Hematopoietic multipotent progenitor cell (in vitro differentiated cells): ENCODE measurements at regions not wholly inside any gene's neighbourhood (a gene's known extent, or its start where the extent isn't known, plus 50 kb on each side); places are given as distances from the start of the nearest gene placed in this dataset.

ENCODE experiments used
- DNase-seq, 3 donors: peaks; one replicate each; pipeline ENCODE4 v3.0.0-alpha.2; 2011 to 2015; ENCODE audit warnings: low read depth in 2 of 3, low spot score in 2 of 3

- no peak for DNase-seq
These were observed 1252.1 kb downstream of the NCAM2 start for GRCh38 chr21:22250355-22250754.

- DNase-seq = no peak
These were observed 1255.6 kb downstream of the NCAM2 start for GRCh38 chr21:22253761-22254160.

DNA sequence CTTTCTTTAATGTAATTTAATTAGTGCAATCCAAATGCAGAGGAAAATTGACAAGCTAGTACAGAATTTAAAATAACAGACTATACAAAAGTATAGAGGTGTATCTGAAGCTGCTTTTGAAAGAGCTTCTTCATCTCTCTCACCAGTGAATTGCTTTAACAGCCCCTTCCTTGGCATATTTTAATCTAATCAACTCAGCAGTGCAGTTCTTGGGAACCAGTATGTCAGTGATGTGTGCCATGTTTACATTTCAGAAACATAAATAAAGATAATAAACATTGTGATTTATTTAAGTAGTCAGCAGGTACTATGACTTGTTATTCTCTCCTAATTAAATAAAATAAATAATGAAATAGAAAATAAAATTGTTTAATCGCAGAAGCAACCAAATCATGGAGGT is 1260.6 kb downstream of the NCAM2 start:
- DNase-seq = no peak

DNA sequence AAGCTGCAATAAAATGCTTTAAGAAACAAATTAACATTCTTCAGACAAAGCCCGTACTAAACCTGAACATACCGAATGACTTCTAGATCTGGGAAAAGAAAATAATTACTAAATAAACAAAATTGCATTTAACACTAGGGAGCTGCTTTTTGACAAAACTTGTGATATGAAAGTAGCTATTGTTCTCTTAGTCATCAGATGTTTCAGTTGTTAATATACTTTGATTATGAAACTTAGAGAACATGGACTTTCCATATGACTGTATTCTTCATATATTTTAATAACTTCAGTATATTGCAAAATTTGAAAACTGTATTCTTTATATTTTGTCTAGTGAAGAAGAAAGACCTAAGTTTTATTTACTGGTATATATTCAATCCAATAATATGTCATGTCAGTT is 1262.1 kb downstream of the NCAM2 start:
- DNase-seq = no peak

- DNase-seq = no peak
These were observed 1265.7 kb downstream of the NCAM2 start for GRCh38 chr21:22263890-22264289.

GRCh38 chr21:22277341-22277740 is 1279.1 kb downstream of the NCAM2 start:
- DNase-seq = no peak

DNA sequence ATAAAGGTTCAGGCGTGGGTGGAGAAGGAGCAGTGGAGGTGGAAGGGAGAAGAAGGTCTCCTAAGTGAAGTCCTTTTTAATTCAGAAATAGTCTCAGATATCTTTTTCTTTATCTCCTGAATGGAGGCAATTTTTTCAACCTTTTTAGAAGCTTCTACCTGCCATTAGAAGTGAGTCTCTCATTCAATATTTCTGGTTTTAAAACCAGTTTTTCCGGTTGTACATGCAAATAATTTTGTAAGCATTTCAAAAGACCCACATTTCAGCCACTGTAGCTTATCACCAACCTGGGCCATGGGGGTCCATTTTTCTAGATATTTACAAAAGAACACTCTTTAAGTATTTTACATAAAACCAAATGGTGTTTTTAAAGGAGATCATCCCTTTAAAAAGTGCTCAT is 1280.2 kb downstream of the NCAM2 start:
- DNase-seq = no peak

DNA sequence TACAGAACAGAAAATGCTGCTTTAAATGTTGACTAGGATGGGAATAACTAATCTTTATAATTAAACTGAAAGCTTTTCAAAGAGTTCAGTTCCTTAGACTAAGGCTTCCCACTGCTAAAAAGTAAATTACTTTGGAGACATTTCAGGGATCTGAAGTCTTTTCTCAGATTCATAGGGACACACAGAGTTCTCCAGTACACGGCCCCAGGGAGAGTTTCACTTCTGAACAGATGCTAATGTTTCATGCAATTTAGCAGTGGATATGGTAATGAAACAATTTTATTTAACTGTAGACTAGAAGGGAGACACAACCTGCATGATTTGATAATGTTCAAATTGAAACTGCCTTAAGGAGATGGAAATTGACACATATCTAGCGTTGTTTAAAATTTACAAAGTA is 1282.6 kb downstream of the NCAM2 start:
- no peak for DNase-seq

DNA sequence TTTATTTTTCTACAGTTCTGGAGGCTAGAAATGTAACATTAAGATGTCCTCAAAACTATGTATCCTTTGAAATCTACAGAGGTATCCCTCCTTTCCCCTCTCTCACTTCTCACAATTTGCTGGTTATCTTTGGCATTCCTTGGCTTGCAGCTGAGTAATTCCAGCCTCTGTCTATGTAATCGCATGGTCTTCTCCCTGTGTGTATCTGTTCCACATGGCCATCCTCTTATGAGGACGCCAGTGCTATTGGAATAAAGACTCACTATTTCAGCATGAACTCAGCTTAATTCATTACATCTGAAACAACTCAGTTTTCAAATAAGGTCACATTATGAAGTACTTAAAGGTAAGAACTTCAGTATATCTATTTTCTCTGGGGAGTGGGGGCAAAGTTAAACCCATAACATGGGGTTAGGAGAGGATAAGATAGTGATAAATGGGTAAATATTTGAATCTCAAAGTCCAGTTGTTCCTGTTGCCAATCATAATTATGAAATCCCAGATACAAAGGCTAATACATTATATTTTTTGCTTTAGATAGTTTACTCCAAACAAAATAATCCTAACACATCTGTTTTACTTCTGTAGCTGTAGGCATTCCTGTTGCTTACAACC is 1290.8 kb downstream of the NCAM2 start:
- DNase-seq = no peak

DNA sequence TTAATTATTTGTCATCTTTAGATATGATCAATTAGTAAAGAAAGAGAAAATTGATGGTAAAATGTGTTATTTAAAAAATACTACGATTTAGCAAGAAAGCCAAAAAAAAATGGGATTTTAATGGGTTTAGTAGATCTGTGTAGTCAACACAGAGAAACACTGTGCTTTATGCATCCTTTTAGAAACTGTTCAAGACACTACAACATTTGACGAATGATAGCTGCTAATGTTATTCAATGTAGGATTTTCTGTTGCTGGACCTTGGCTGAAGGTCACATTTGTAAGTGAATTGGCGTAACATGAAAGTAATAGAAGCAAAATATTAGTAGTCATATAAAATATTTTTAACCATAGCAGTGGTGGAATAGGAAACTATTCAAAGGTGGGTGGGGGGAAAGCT is 1293.9 kb downstream of the NCAM2 start:
- DNase-seq = no peak

GRCh38 chr21:22297575-22297974 is 1299.4 kb downstream of the NCAM2 start:
- DNase-seq = no peak

DNA sequence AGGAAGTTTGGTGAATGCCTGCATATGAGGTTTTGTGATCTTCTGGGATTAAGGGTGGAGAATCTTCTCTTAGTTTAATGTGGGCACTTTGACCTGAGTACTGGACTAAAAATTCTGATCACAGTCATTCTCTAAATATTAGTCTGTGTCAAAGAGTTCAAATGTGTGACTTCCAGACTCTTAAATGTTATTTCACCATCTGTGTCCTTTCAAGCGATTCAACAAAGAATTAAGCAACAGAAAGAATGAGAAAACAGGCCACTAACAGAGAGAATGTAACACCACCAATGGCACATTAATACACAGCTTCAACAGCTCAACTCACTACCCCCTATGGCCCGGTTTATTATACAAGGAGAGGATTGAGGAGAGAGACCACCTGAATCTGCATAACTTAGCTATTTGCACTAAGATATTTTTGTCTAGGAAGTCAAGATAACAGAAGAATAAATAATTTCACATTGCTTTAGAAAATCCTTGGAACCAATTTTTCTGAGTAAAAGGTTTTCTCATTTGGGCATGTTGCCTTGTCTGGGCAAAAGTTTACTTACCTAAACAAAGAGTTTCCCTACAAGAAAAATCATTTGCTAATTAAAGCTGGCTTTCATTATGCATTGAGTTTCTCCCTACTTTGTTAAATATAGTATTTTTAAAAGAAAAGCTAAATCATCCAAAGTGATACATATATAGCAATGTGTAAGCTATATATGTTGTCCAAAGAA is 1313.7 kb downstream of the NCAM2 start:
- no peak for DNase-seq

GRCh38 chr21:22314963-22315362 is 1316.8 kb downstream of the NCAM2 start:
- no peak for DNase-seq

GRCh38 chr21:22319435-22319834 is 1321.2 kb downstream of the NCAM2 start:
- no peak for DNase-seq

- peak in 1 of 3 donors; percentile 44 for DNase-seq
These were observed 1344.7 kb downstream of the NCAM2 start for GRCh38 chr21:22342889-22343288.

- DNase-seq = no peak
These were observed 1345.1 kb downstream of the NCAM2 start for GRCh38 chr21:22343303-22343702.

GRCh38 chr21:22343721-22344120 is 1345.5 kb downstream of the NCAM2 start:
- DNase-seq = no peak

- no peak for DNase-seq
These were observed 1347.4 kb downstream of the NCAM2 start for GRCh38 chr21:22345624-22346023.

DNA sequence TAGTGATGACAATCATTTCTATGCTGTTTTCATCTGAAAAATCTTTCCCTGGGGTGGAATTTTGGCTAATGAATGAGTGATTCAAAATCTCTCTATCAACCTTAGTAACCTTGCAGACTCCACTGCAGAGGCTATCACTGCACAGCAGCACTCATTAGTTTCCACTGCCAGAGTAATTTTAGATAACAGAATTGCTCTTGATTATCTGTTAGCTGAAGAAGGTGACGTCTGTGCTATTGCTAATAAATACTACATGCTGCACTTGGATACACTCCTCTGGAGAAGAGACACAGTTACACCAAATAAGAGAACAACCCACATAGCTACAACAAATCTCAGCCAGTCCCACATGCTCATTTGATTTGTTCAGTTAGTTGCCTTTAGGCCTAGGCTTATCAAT is 1348.4 kb downstream of the NCAM2 start:
- no peak for DNase-seq

GRCh38 chr21:22351076-22351475 is 1352.9 kb downstream of the NCAM2 start:
- DNase-seq = no peak

DNA sequence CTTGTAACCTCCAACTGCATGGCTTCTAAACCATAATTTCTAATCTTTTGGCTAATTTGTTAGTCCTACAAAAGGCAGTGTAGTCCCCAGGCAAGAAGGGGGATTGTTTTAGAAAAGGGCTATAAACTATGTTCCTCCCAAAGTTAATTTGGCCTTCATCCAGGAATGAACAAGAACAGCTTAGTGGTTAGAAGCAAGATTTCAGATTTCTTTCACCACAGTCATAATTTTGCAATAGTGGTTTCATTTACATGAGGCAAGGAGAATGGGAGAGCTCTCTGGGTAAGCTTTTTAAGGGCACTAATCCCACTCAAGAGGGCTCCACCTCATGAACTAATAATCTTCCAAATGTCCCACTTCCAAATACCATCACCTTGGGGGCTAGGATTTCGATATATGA is 1353.9 kb downstream of the NCAM2 start:
- DNase-seq = no peak

- no peak for DNase-seq
These were observed 1357.7 kb downstream of the NCAM2 start for GRCh38 chr21:22355949-22356348.

GRCh38 chr21:22356663-22357062 is 1358.5 kb downstream of the NCAM2 start:
- no peak for DNase-seq
